Lower lobe of right lung (tissue), 2 donors: ENCODE measurements at regions not wholly inside any gene's neighbourhood (a gene's known extent, or its start where the extent isn't known, plus 50 kb on each side); places are given as distances from the start of the nearest gene placed in this dataset.

Experiments
- ATAC-seq, 2 donors: fragments of 200-7000 bp; cut with Tn5 transposase; one replicate each; pipeline ENCODE4 v1.9.1; 2020 to 2022; ENCODE audit warnings: mild to moderate bottlenecking in 2 of 2, moderate library complexity in 2 of 2
- DNase-seq: peaks from one replicate; pipeline ENCODE4 v3.0.0-alpha.2; 2020
- H3K27ac ChIP-seq: fragments of 200-600 bp; one replicate; pipeline ENCODE4 v1.8.0; 2022
- H3K27me3 ChIP-seq: fragments of 200-600 bp; one replicate; pipeline ENCODE4 v1.8.0; 2022; ENCODE audit warnings: low read depth
- H3K36me3 ChIP-seq: fragments of 200-600 bp; one replicate; pipeline ENCODE4 v1.8.0; 2022; ENCODE audit warnings: mild to moderate bottlenecking
- H3K4me1 ChIP-seq: fragments of 200-600 bp; one replicate; pipeline ENCODE4 v1.8.0; 2022
- H3K4me3 ChIP-seq: fragments of 200-600 bp; one replicate; pipeline ENCODE4 v1.8.0; 2022; ENCODE audit warnings: mild to moderate bottlenecking
- H3K9me3 ChIP-seq: fragments of 200-600 bp; one replicate; pipeline ENCODE4 v1.8.0; 2022
- CTCF ChIP-seq: fragments of 200-600 bp; IDR thresholded peaks from one replicate; pipeline ENCODE4 v1.8.0; 2022; ENCODE audit warnings: antibody characterized with exemption, mild to moderate bottlenecking
- intact Hi-C: fragments of 100-400 bp; cut with DNase I; formaldehyde crosslinking; loops from one replicate; pipeline ENCODE4 v1.11.0; 2022
- donor health status: DM: no; HTN: yes; CAD: no; lungs with severe emphysema.

GRCh38 chr22:34973926-34974325 lies 92.0 kb upstream of the ISX start:
- Histone ChIP-seq H3K4me1 (no peaks in the 10 kb centered on the region), H3K27ac (no peak overlapping the region), H3K36me3 (no peaks in the 10 kb centered on the region), H3K4me3 (no peak overlapping the region), H3K9me3 (no peaks in the 10 kb centered on the region), H3K27me3 (no peaks in the 10 kb centered on the region)
- no peak for DNase-seq
- intact Hi-C loops: no loop called here
- ATAC-seq: no peak
- no peak for TF ChIP-seq CTCF

- intact Hi-C loops: no loop called here
- H3K4me3 ChIP-seq: no peak overlapping the region
- no peak for DNase-seq
- H3K27ac ChIP-seq: no peak overlapping the region
- no peak for ATAC-seq
- H3K9me3 ChIP-seq: no peaks in the 10 kb centered on the region
- no peaks in the 10 kb centered on the region for H3K36me3 ChIP-seq
- H3K4me1 ChIP-seq: no peaks in the 10 kb centered on the region
- no peaks in the 10 kb centered on the region for H3K27me3 ChIP-seq
- TF ChIP-seq CTCF: no peak
Measured at GRCh38 chr22:34975721-34976120, 90.2 kb upstream of the ISX start.

DNA sequence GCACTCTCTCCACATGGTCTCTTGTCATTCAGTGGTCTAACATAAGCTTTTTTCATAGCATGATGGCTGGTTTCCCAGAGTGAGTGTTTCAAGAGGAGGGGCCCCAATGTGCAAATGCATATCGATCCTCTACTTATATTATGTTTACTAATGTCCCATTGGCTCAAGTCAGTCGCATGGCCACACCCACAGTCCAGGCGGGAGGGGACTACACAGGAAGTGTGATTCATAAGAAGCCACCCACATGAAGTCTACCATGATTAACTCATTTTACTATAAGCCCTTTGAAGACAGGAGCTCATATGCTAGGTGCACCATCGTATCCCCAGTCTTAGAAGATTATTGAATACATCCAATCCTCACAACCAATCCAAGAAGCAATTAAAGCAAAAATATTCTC lies 89.5 kb upstream of the ISX start:
- Histone ChIP-seq H3K4me3 (no peak overlapping the region), H3K36me3 (no peaks in the 10 kb centered on the region), H3K9me3 (no peaks in the 10 kb centered on the region), H3K27me3 (no peaks in the 10 kb centered on the region), H3K4me1 (no peaks in the 10 kb centered on the region), H3K27ac (no peak overlapping the region)
- DNase-seq: no peak
- TF ChIP-seq CTCF: no peak
- intact Hi-C loops: no loop called here
- ATAC-seq: no peak

DNA sequence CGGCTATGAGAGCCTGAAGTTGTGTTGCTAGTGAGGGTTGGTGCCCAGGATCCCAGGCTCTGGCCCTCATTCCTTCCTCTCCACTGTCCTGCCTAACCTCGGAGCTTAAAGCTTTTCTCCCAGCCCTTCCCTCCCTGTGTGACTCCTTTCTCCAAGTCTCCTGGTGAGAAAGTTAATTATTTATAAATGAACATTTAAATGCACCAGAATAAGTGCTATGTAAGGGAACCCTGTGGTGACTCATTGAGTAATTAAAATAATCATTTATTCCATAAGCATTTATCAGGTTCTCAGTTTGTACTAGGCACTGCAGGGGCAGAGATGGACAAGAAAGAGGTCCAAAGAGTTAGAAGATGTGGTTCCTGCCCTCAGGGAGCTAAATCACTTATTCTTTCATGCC lies 89.1 kb upstream of the ISX start:
- Histone ChIP-seq H3K27me3 (no peaks in the 10 kb centered on the region), H3K4me3 (no peak overlapping the region), H3K27ac (no peak overlapping the region), H3K36me3 (no peaks in the 10 kb centered on the region), H3K4me1 (no peaks in the 10 kb centered on the region), H3K9me3 (no peaks in the 10 kb centered on the region)
- intact Hi-C loops: no loop called here
- no peak for TF ChIP-seq CTCF
- ATAC-seq (no peak), DNase-seq (no peak)

- no peak overlapping the region for H3K4me3 ChIP-seq
- DNase-seq: no peak
- H3K27me3 ChIP-seq: no peaks in the 10 kb centered on the region
- no peak overlapping the region for H3K27ac ChIP-seq
- peaks cover 22% of the 10 kb centered on the region for H3K9me3 ChIP-seq
- H3K4me1 ChIP-seq: no peaks in the 10 kb centered on the region
- intact Hi-C loops: no loop called here
- no peaks in the 10 kb centered on the region for H3K36me3 ChIP-seq
- ATAC-seq: no peak
- TF ChIP-seq CTCF: no peak
Measured at GRCh38 chr22:34986523-34986922, 79.4 kb upstream of the ISX start.

- no peak overlapping the region for H3K27ac ChIP-seq
- no peak overlapping the region for H3K4me3 ChIP-seq
- ATAC-seq (no peak), DNase-seq (no peak)
- H3K27me3 ChIP-seq: no peaks in the 10 kb centered on the region
- no peaks in the 10 kb centered on the region for H3K4me1 ChIP-seq
- H3K36me3 ChIP-seq: no peaks in the 10 kb centered on the region
- peaks cover 6% of the 10 kb centered on the region for H3K9me3 ChIP-seq
- TF ChIP-seq CTCF: no peak
- intact Hi-C loops: no loop called here
Measured at GRCh38 chr22:34992672-34993071, 73.3 kb upstream of the ISX start.
